CD4-positive, alpha-beta T cell treated with Interleukin-1 beta for 1 hour (primary cell): ENCODE measurements at regions not wholly inside any gene's neighbourhood (a gene's known extent, or its start where the extent isn't known, plus 50 kb on each side); places are given as distances from the start of the nearest gene placed in this dataset.

Experiments
- DNase-seq, 2 donors: peaks; one replicate each; pipeline ENCODE4 v3.0.0-alpha.2; 2020 to 2022

- no peak for DNase-seq
These were observed 139.8 kb upstream of the SNX19 start for GRCh38 chr11:131056036-131056435.

- no peak for DNase-seq
These were observed 147.4 kb upstream of the SNX19 start for GRCh38 chr11:131063638-131064037.

GRCh38 chr11:131064373-131064991, 148.2 kb upstream of the SNX19 start:
- peak in 1 of 2 donors; percentile 1 for DNase-seq

- DNase-seq: no peak
These were observed 149.4 kb upstream of the SNX19 start for GRCh38 chr11:131065435-131066413.

- no peak for DNase-seq
These were observed 150.3 kb upstream of the SNX19 start for GRCh38 chr11:131066551-131066950.

- DNase-seq: no peak
These were observed 154.1 kb upstream of the SNX19 start for GRCh38 chr11:131070365-131070764.

- DNase-seq: no peak
These were observed 156.9 kb upstream of the SNX19 start for GRCh38 chr11:131073167-131073566.

GRCh38 chr11:131074573-131074972, 158.3 kb upstream of the SNX19 start:
- no peak for DNase-seq

- no peak for DNase-seq
These were observed 161.1 kb upstream of the SNX19 start for GRCh38 chr11:131077340-131077739.

- DNase-seq: no peak
These were observed 162.8 kb upstream of the SNX19 start for GRCh38 chr11:131079036-131079435.

GRCh38 chr11:131089727-131090245, 173.5 kb upstream of the SNX19 start:
- DNase-seq: no peak

GRCh38 chr11:131092469-131092868, 176.2 kb upstream of the SNX19 start:
- no peak for DNase-seq

- DNase-seq: no peak
These were observed 178.5 kb upstream of the SNX19 start for GRCh38 chr11:131094827-131095226.

GRCh38 chr11:131095511-131096185, 179.4 kb upstream of the SNX19 start:
- no peak for DNase-seq

GRCh38 chr11:131099013-131099412, 182.7 kb upstream of the SNX19 start:
- DNase-seq: no peak

GRCh38 chr11:131099746-131100145, 183.5 kb upstream of the SNX19 start:
- DNase-seq: no peak

- no peak for DNase-seq
These were observed 192.5 kb upstream of the SNX19 start for GRCh38 chr11:131108760-131109159.

- DNase-seq: no peak
These were observed 193.0 kb upstream of the SNX19 start for GRCh38 chr11:131109257-131109656.

- DNase-seq: no peak
These were observed 193.5 kb upstream of the SNX19 start for GRCh38 chr11:131109790-131110189.

- DNase-seq: no peak
These were observed 195.5 kb upstream of the SNX19 start for GRCh38 chr11:131111775-131112174.

GRCh38 chr11:131118247-131118646, 202.0 kb upstream of the SNX19 start:
- no peak for DNase-seq

GRCh38 chr11:131121426-131122333, 205.4 kb upstream of the SNX19 start:
- no peak for DNase-seq
